Head of caudate nucleus (tissue), 42 donors: ENCODE measurements at regions not wholly inside any gene's neighbourhood (a gene's known extent, or its start where the extent isn't known, plus 50 kb on each side); places are given as distances from the start of the nearest gene placed in this dataset.
A peak's percentile ranks its signal among the peaks of the same experiment; 100 is the strongest.

Experiments used
- DNase-seq, 42 donors: peaks; one replicate each; pipeline versions ENCODE4 v3.0.0 to v3.0.0-alpha.2; 2020 to 2021; ENCODE audit warnings: mixed read lengths in 7 of 42
- intact Hi-C: fragments of 100-400 bp; cut with DNase I; formaldehyde crosslinking; loops from one replicate; pipeline ENCODE4 v1.15.0; 2022

DNA sequence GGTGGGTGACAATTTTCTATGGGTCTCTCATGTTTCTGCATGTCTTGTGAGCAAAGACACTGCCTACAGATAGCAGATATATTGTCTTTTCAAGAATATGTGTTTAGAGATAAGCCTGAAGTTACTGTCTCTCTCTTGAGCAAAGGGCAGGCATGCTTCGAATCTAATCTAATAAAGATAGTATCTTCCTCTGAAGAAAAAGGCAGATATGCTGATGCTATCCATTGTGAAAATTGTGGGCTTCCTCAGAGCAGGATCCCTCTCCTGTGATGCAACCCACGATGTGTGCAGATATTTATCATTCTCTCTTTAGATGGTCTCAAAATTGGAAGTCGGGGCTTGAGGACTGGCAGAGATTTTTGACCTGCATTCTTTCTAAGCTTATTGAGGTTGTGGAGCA is 187.0 kb downstream of the DACT1 start:
- DNase-seq, result no peak
- intact Hi-C loops, result no loop called here

DNA sequence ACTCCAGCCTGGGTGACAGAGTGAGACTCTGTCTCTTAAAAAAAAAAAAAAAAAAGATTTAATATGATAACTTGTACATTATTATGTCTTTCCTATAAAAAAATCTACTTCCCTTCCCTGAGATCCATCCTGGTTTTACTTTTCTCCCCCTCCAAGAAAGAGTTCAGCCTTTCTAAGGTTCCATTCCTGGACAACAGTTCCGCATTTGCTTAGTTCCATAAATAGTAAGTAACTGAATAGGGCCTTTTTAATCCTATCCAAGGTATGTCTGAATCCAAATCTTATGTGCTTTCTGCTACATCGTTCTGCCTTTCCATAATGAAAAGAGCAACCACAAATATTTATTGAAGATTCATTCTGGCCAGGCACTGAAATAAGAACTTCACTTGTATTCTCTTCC is 187.8 kb downstream of the DACT1 start:
- DNase-seq, result no peak
- intact Hi-C loops, result no loop called here

DNA sequence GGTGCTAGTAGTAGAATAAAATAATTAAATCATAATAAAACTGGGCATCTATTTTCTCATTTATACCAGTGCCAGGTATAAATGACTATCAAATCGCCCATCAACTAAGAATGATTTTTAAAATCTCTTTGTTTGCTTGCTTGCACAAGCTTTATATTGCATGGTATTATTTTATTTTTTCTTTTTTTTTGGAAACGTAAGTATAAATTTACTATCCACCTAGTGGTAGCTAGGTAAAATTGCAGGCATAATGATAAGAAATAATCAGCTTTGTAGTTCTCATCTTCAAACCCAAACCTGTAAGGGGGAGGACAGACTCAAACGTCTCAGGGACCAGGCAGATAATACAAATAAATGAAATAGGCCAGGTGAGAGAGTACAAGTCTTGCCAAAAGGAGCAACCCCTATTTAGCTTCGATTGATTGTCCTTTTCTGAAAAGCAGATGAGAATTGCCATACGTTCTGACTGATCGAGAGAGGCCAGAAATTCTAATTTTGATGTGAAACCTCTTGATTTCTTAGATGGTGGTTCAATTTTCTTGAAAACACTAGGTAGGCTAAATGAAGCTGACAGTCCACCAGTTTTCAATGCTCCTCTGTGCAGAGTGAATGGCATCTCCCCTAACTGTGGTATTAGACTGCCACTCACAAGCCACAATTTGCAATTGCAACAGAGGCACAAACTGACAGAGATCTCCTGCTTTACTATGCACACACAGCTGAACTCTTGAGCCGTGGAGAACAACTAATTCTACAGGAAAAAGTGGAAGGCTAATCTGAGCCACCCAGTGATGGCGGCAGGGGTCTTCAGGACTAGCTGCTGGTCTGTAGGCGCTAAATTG is 189.3 kb downstream of the DACT1 start:
- DNase-seq, result no peak
- intact Hi-C loops, result no loop called here

DNA sequence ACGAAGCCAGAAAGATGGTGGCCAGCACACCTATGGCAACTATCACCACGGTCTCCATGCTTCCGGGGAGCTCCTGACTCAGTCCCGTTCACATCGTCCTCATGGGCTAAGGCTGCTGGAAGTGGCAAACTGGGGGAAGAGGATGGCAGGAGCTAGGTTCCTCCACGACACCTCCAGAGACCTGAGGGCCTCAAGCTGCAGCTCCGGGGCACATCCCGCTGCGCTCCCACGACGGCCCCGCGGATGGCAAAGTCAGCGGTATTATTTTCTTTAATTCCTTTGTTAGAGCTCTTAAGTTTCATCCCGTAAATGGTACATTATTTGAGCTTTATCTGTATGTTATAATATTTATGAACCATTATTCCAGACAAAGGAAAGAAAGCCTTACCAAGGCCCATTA is 190.5 kb downstream of the DACT1 start:
- intact Hi-C loops, result no loop called here
- DNase-seq, result no peak

DNA sequence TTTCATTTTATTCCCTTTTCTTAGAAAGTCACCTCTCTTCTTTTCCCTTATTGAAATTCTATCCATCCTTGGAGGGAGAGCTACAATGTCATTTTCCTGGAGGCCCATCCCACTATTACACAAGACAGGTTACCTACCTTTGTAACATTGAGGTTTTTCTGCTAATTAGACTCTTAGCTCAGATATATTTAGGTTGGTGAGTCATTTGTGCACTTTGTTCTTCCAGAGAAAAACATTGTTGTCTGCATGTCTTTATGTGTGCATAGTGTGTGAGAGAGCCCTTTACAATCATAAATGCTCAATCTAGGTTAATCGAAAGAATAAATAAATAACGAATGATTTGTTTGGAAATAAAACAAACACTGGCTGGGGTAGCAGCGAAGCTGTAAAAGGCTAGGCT is 191.8 kb downstream of the DACT1 start:
- no peak for DNase-seq
- intact Hi-C loops, result no loop called here

DNA sequence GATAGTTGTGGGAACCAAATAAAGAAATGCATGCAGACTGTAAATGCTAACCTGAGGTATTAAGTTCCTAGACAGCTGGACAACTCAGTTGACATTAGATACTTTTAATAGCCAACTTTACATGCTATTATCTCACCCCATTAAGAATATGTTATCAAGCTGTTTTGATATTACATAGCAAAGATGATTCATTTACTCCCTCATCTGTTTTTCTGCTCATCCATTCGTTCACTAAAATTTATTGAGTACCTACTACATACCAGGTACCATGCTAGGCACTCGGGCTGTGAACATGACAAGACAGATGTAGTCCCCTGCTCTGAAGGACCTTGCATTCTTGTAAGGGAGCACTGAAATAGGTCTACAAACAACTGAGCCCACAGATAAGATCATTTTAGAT is 192.4 kb downstream of the DACT1 start:
- intact Hi-C loops, result no loop called here
- no peak for DNase-seq

DNA sequence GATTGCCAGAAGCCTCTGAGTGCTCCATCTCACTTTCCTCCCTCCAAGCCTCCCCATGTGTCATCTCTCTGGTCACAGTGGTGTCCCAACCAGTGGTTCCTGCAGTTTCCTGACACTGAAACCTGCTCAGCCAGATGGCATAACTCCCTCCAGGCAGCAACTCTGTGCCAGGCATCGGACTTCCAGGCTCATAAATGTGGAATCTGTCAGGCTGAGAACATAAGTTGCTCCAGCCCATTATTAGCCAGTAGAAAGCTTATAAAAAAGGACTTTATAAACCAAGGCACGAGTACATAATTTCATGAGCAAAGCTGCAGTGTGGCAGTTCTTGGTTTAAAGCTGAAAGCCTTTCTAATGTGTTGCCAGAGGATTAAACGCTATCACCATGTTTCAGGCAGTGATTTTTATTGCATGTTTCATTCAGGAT is 194.3 kb downstream of the DACT1 start:
- no peak for DNase-seq
- intact Hi-C loops, result no loop called here

DNA sequence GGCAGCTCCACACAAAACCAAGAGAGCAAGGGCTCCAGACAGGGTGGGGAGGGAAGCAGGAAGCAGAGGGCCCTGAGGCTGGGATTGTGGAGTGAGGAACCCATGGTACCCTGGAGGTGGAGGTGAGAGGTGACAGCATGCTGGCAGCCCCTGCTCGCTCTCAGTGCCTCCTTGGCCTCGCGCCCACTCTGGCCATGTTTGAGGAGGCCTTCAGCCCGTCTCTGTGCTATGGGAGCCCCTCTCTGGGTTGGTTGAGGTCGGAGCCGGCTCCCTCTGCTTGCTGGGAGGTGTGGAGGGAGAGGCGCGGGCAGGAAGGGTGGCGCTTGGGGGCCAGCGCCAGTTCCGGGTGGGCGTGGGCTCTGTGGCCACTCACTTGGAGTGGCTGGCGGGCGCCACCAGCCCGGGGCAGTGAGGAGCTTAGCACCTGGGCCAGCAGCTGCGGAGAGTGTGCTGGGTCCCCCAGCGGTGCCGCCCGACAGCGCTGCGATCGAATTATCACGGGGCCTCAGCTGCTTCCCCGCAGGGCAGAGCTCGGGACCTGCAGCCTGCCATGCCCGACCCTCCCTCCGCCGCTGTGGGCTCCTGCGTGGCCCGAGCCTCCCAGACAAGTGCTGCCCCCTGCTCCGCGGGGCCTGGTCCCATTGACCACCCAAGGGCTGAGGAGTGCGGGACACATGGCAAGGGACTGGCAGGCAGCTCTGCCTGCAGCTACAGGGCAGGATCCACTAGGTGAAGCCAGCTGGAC is 196.0 kb downstream of the DACT1 start:
- no peak for DNase-seq
- intact Hi-C loops, result no loop called here

DNA sequence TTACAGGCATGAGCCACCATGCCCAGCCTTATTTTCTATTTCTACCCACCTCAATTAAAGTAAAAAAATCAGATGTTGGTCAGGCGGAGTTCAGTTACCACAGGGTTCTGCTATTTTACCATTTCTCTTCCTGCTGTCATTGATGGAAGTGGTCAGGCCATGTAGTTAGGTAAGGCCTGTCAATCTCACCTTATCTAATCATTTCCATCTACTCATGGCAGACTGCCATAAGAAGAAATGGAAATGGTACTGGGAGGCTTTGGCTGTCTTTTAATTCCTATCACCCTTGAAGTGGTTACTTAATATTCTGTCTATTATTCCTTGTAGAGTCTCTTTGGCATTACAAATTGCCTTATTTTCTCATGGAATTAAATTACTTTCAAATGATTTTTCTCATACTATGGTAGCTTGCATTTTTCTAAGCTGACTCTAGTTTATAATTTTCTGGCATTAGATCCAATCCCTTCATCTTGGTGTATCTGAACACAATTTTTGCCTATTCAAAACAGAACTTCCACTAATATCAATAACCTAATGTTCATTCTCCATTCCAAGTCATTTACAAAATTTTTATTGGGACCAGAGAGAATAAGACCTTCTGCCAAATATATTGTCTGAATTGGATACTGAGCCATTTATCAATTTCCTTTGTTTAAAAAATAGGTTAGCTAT is 198.7 kb downstream of the DACT1 start:
- intact Hi-C loops, result no loop called here
- DNase-seq, result no peak

DNA sequence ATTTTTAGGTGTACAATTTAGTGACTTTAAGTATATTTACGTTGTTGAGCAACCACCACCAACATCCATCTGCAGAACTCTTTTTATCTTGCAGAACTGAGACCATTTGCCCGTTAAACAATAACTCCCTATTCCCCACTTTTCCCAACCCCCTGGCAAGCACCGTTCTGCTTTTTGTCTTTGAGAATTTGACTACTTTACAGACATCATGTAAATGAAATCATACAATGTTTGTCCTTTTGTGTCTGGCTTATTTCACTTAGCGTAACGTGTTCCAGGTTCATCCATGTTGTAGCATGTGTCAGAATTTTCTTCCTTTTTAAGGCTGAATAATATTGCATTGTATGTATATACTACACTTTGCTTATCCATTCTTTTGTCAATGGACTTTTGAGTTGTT is 201.5 kb downstream of the DACT1 start:
- no peak for DNase-seq
- intact Hi-C loops, result no loop called here

DNA sequence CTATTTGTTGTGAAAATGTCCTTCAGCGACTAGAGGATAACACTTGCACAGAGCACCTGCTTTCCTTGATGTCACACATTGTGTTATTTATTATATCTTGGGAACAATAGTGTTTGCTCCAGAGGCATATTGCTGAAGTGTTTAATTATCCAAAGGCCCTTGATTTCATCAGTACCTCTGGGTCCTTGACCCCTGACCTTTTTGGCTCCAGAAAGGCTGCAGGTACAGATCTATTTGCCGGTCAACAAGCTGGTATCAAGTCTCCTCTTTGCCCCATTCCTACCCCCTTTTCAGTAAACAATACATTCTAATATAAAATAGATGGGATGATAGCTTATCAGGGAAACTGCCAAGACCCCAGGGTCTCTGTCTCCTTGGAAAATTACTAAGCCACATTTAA is 206.8 kb downstream of the DACT1 start:
- intact Hi-C loops, result no loop called here
- no peak for DNase-seq

DNA sequence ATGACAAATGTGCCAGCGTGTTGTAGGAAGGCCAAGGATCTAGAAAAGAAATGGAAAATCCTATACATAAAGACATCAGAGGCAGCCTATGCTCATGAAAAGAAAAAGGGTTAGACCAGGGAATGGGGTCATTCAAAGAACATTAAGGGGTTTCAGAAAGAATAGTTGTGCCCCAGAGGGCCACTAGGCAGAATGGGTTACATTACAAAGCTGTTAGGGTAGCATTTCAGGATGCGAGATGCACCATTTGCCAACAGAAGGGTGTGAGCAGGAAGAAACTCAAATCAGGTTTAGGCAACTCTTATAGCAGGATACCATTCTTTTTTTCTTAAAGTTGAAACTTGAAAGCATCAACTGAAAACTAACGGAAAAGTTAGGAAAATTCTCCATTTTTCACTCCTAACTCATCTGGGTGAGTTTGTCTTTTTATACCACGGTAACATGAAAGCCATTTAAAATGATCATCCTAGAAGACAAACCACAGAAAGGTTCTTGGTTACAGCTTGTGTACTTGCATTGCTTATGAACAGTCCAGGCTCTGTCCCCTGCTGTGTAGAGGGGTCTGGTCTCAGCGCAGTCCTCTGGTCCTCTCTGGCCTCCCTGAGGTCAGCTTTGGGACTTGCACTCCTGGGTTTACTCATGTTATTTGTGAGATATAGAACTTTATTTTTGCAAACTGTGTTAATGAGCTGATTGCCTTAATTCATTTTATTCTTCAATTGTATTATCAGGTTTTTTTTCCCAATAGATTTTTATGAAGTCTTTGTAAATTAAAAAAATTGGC is 209.1 kb downstream of the DACT1 start:
- intact Hi-C loops, result no loop called here
- peak in 6 of 42 donors; percentile 20 to 48 (median 25) for DNase-seq

DNA sequence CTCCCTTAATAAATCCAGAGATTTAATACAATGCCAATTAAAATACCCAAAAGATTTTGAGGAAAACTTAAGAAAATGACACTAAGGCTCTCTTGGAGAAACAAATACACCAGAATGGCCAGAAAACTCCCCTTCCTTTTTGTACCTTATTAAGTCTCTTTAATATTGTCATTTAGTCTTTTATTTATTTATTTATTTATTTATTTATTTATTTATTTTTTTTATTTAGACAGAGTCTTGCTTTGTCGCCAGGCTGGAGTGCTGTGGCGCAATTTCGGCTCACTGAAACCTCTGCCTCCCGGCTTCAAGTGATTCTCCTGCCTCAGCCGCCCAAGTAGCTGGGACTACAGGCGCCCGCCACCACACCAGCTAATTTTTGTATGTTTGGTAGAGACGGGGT is 210.6 kb downstream of the DACT1 start:
- no peak for DNase-seq
- intact Hi-C loops, result no loop called here

DNA sequence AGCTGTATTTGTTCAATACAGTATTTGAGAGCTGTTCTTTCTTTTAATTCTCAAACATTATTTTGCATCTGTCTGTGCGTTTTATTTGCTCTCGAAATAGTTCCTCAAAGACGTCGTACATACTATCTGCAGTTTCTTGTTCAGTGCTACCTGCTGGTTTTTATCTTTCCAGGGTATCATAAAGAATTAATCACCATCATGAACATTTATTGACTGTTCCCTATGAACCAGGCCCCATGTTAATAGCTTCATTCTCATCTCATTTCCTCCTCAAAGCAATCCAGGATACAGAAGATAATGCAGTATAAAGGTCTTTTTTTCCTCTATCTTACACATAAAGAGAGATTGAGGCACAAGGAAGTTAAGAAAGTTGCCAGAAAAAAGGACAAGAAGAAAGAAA is 211.8 kb downstream of the DACT1 start:
- no peak for DNase-seq
- intact Hi-C loops, result no loop called here

DNA sequence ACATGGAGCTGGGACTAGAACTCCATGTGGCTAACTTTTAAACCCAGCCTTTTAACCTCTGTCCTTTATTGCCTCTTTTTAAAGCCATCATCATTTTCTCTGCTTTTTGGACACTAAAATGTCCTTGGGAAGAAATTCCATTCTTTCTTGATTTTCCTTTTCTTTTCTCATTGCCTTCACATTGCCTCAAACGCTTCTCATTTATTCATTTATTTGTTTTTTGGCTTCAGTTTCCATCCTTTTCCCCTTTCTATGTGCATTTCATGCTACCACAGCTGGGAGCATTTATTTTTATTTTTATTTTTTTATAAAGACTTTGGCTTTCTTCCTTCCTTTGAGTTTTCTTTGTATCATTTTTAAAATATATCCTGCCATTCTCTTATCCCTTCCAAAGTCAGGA is 212.2 kb downstream of the DACT1 start:
- intact Hi-C loops, result no loop called here
- DNase-seq, result no peak

DNA sequence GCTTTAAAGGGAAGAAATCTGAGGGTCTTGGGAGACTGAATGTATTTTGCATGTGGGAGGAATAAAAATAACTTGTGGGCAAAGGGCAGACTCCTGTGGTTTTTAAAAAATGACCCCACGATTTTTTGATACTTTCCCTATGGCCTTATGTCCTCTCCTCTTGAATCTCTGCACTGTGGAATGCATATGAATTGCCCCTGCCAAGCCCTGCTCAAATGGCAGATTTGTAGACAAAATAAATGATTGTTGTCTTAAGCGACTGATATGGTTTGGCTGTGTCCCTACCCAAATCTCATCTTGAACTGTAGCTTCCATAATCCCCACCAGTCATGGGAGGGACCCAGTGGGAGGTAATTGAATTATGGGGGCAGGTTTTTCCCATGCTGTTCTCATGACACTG is 223.8 kb downstream of the DACT1 start:
- intact Hi-C loops, result no loop called here
- no peak for DNase-seq

DNA sequence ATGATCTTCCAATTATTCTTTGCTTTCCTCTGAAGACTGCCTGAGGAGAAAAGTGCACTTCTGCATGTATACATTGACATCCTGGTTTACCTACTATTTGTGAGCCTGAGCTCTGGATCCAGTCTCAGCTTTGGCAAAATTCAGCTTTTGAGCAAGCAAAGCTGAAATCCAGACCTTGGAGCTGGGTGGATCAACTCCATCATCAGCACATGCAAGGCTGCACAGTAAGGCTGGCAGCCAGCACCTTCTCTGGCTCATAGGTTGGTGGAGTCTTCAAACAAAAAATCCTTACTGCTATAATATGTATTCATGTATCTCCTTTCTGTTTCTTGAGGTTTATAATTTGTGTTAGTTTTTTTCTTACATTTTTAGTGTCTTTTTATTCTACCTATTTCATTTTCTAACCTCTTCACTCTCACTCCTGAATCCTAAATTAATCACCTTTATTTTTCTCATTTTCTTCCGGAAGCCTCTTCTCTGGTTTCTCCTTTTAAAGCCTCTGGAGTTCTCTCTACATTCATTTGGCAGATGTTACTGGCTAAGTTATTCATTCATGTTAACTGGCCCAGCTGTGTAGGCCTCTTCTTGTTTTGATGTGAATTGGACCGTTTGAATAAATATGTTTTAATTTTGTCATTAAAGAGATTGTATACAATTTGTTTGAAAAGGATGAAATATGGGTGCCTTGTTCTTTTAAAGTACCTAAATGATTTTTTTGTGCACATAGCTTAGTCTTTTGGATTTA is 224.8 kb downstream of the DACT1 start:
- intact Hi-C loops, result no loop called here
- DNase-seq, result no peak

DNA sequence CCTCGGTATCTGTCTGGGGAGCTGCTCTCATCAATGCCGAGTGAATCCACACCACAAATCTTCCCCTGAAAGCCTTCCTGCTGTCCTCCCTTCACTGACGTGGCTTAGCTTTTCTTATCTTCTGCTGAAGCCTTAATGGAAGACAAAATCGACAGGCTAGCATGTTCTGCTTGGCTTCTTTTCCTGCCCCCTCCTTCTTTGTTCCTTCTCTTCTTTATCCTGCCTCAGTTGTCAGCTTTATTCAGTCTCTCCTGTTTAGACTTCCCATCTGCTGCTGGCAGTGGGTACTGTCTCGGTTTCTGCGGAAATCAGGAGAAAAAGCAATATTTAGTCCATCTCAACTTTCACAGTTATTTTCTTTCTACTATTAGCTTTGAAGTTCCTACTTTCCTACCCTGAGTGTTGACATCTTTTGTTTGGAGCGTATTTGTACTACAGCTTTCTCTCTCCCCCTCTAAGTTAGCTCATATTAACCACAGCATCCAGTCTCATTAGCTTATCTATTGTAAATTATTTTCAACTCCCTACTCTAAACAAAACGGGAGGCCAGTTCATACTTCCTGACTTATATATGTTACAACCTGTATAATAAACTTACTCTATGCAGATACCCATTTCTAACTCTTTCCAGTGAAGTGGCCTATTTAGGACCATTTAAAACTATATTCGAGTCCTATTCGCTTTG is 226.0 kb downstream of the DACT1 start:
- intact Hi-C loops, result no loop called here
- no peak for DNase-seq
